ENCODE measurements at regions not wholly inside any gene's neighbourhood (a gene's known extent, or its start where the extent isn't known, plus 50 kb on each side); places are given as distances from the start of the nearest gene placed in this dataset.
A peak's percentile ranks its signal among the peaks of the same experiment; 100 is the strongest.

GRCh38 chr10:4532976-4533375 lies 293.0 kb upstream of the AKR1E2 start:
- Histone ChIP-seq H3K27me3 (no peaks in the 10 kb centered on the region), H3K36me3 (no peaks in the 10 kb centered on the region), H3K27ac (peak overlapping the region; percentile 49 to 51), H3K4me3 (no peak overlapping the region), H3K4me1 (peaks cover 0 to 9% (median 0%) of the 10 kb centered on the region in 4 donors), H3K9me3 (no peaks in the 10 kb centered on the region)
- DNase-seq = no peak
- intact Hi-C loops (cut with DNase I; ENCODE audit: low total_unique reads) = no loop called here
- TF ChIP-seq CTCF (IDR thresholded peaks at IDR 0.05) = no peak

- H3K36me3 ChIP-seq = no peaks in the 10 kb centered on the region
- no peaks in the 10 kb centered on the region for H3K9me3 ChIP-seq
- intact Hi-C loops (cut with DNase I; ENCODE audit: low total_unique reads) = no loop called here
- TF ChIP-seq CTCF (IDR thresholded peaks at IDR 0.05) = no peak
- no peaks in the 10 kb centered on the region for H3K27me3 ChIP-seq
- DNase-seq = no peak
- H3K4me1 ChIP-seq = peaks cover 0 to 12% (median 0%) of the 10 kb centered on the region in 4 donors
- H3K4me3 ChIP-seq = no peak overlapping the region
- H3K27ac ChIP-seq = peak overlapping the region; percentile 49 to 51
Measured at GRCh38 chr10:4532467-4532866, 293.5 kb upstream of the AKR1E2 start.

GRCh38 chr10:4532011-4532410 lies 294.0 kb upstream of the AKR1E2 start:
- no peak for DNase-seq
- intact Hi-C loops (cut with DNase I; ENCODE audit: low total_unique reads) = no loop called here

GRCh38 chr10:4529266-4529665 lies 296.7 kb upstream of the AKR1E2 start:
- peaks cover 0 to 29% (median 2%) of the 10 kb centered on the region in 4 donors for H3K4me1 ChIP-seq
- no peaks in the 10 kb centered on the region for H3K36me3 ChIP-seq
- no peak overlapping the region for H3K27ac ChIP-seq
- DNase-seq = no peak
- no peaks in the 10 kb centered on the region for H3K27me3 ChIP-seq
- intact Hi-C loops (cut with DNase I; ENCODE audit: low total_unique reads) = no loop called here
- no peak overlapping the region for H3K4me3 ChIP-seq
- TF ChIP-seq CTCF (IDR thresholded peaks at IDR 0.05) = no peak
- no peaks in the 10 kb centered on the region for H3K9me3 ChIP-seq

More at GRCh38 chr10:4532011-4532410, 294.0 kb upstream of the AKR1E2 start:
- TF ChIP-seq CTCF (IDR thresholded peaks at IDR 0.05) = no peak
- Histone ChIP-seq H3K27me3 (no peaks in the 10 kb centered on the region), H3K4me1 (peaks cover 0 to 17% (median 0%) of the 10 kb centered on the region in 4 donors), H3K27ac (peak overlapping the region; percentile 49 to 51), H3K4me3 (no peak overlapping the region), H3K36me3 (no peaks in the 10 kb centered on the region), H3K9me3 (no peaks in the 10 kb centered on the region)

GRCh38 chr10:4527281-4527970 lies 298.6 kb upstream of the AKR1E2 start:
- no peak for DNase-seq
- intact Hi-C loops (cut with DNase I; ENCODE audit: low total_unique reads) = no loop called here
- TF ChIP-seq CTCF (IDR thresholded peaks at IDR 0.05) = no peak
- Histone ChIP-seq H3K27ac (peak overlapping the region; percentile 8 to 47), H3K36me3 (no peaks in the 10 kb centered on the region), H3K4me3 (no peak overlapping the region), H3K9me3 (no peaks in the 10 kb centered on the region), H3K27me3 (no peaks in the 10 kb centered on the region), H3K4me1 (peaks cover 0 to 19% (median 2%) of the 10 kb centered on the region in 4 donors)
